ENCODE measurements at regions not wholly inside any gene's neighbourhood (a gene's known extent, or its start where the extent isn't known, plus 50 kb on each side); places are given as distances from the start of the nearest gene placed in this dataset.
"Not testable (repeated sequence)": the region's sequence is repeated elsewhere in the genome, so short reads cannot be mapped to it uniquely, and the experiment has no call there.

- DNase-seq (ENCODE audit: extremely low read depth in 1 of 11, low read depth in 9 of 11, low spot score in 4 of 11): no peak
Measured at GRCh38 chr3:33954956-33955355, 156.5 kb downstream of the PDCD6IP start.

DNA sequence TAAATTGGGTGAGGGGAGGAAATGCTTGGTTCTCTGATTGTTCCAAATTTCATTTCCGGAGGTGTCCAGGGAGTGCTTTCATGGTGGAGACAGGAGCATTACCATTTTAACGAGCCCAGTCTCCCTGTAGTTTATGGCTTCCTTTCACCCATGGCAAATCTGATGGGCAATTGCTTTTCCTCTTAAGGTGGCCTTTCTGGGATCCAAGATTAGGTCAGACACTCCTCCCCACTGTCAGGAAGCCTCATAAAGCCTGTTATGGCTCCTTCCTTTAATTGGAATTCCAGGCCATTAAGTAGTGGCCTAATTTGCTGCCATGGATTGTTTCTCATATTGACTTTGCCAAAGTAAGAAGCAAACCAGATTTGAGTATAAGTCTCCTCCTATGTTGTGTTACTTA, 157.8 kb downstream of the PDCD6IP start:
- peak in 6 of 11 donors; percentile 11 to 54 (median 36) for DNase-seq (ENCODE audit: extremely low read depth in 1 of 11, low read depth in 9 of 11, low spot score in 4 of 11)

DNA sequence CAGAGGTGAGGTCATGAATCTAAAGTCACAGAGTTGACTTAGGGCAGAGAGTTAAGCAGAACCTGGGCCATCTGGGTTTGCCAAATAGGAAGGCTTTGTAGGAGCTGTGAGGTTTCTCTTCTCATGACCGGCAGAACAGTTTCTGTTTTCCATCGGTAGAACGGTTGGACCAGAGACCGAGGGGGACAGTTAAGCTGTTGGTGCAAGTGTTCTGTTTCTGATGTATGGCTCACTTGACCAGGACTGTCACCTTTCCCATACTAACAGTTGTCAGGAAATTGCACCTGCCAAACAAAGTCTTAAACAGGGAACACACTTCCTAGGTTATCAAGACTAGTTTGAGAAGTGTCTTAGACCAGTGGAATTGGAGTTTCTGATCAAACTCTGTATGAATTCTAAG, 158.3 kb downstream of the PDCD6IP start:
- DNase-seq (ENCODE audit: extremely low read depth in 1 of 11, low read depth in 9 of 11, low spot score in 4 of 11): peak in 1 of 11 donors; percentile 25

DNA sequence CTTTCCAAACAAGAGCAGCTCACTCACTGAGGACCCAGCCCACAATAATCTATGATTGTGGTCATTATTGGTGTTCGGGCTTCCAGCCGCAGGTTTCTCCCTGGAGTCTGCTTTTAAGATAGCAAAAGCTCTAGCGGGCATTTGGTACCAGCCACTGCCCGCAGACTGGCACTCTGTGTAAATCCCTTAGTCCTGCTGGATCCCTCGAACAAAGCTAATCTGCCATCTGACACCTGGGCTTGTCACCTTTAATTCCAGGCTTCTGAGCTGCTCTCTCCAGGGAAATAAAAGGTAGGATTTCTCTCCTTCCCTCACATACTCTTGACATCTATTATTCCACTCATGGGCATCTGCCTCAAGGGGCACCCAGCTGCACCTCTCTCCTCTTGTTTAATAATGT, 158.7 kb downstream of the PDCD6IP start:
- no peak for DNase-seq (ENCODE audit: extremely low read depth in 1 of 11, low read depth in 9 of 11, low spot score in 4 of 11)

DNA sequence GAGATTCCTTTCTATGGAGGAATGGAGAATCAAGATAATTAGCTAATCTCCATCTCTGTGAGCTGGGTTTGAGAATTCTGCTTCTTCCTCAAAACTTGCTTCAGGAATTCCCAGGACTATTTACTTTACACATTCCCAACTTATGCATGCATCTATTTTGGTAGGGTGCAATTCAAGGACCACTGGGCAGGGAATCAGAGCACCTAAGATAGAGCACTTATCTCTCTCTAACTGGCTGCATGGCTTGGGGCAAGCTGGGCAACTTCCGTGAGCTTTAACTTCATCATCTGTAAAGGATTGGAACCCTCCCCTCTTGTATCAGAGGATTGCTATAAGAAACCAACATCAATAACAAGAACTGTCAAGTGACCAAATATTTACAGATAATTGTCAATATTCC, 160.2 kb downstream of the PDCD6IP start:
- DNase-seq (ENCODE audit: extremely low read depth in 1 of 11, low read depth in 9 of 11, low spot score in 4 of 11): no peak

DNA sequence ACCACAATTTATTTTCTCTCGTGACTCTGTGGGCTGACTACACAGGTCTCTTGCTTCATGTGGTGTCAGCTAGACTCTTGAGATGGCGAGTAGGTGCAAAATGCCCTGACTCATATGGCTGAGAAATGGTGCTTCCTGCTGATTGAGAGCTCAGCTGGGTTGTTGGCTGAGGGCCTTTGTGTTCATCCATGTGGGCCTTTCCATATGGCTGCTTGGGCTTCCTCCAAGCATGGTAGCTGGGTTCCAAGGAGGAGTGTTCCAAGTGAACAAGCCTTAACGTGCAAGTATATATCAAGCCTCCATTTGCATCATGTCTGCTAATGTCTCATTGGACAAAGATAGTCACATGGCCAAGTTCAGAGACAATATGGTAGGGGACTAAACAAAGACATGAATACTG, 164.0 kb downstream of the PDCD6IP start:
- DNase-seq (ENCODE audit: extremely low read depth in 1 of 11, low read depth in 9 of 11, low spot score in 4 of 11): no peak

DNA sequence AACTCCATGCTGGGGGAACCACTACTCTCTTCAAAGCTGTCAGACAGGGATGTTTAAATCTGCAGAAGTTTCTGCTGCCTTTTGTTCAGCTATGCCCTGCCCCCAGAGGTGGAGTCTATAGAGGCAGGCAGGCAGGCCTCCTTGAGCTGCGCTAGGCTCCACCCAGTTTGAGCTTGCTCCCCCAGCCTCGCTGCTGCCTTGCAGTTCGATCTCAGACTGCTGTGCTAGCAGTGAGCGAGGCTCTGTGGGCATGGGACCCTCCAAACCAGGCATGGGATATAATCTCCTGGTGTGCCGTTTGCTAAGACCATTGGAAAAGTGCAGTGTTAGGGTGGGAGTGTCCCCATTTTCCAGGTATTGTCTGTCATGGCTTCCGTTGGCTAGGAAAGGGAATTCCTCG, 171.8 kb downstream of the PDCD6IP start:
- not testable (repeated sequence) for DNase-seq (ENCODE audit: extremely low read depth in 1 of 11, low read depth in 9 of 11, low spot score in 4 of 11)

DNA sequence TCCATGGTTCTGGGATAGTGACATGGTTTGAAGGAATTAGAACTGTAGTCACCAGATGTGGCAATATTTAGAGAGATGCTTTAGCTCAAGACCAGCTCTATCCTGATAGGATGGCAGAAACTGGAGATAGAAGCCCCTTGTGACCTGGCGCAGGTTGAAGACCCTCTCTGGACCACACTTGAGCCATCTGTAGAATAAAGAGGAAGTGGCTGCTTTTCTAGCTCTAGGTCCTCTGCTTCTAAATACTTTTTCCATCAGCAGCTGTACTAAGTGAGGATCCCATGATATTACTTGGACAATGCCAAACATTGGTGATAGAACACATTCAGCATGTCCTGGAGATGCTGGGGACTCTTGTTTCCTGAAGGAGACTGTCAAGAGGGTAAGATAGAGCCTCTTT, 172.6 kb downstream of the PDCD6IP start:
- no peak for DNase-seq (ENCODE audit: extremely low read depth in 1 of 11, low read depth in 9 of 11, low spot score in 4 of 11)

DNA sequence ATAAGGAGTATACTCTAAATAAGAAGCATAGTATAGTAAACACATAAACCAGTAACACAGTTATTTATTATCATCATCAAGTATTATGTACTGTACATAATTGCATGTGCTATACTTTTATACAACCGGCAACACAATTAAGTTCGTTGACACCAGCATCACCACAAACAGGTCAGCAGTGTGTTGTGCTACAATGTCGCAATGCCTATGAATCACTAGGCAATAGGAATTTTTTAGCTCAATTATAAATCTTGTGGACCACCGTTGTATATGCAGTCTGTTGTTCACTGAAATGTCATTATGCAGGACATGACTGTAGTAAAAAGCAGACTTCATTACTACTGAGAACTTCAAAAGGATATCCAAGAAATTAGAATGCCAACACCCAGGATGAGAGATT, 177.0 kb downstream of the PDCD6IP start:
- DNase-seq (ENCODE audit: extremely low read depth in 1 of 11, low read depth in 9 of 11, low spot score in 4 of 11): no peak

DNA sequence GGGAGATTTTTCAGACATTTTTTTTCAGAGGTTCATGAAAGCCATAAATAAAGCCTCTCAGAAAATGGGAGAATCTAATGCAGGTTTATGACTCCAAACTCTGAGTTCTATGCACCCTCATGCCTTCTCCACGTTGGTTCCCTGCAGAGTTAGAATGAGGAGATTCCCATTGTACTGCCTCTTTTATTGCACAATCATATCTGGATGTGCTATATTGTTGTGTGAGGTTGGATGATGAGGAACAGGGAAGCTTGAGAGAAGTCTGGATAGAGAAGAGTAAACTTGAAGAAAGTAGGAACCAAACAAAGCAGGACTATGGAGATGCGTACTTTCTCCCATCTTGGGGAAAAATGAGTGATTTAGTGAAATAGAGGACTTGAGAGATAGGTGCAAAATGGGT, 178.8 kb downstream of the PDCD6IP start:
- no peak for DNase-seq (ENCODE audit: extremely low read depth in 1 of 11, low read depth in 9 of 11, low spot score in 4 of 11)

- DNase-seq (ENCODE audit: extremely low read depth in 1 of 11, low read depth in 9 of 11, low spot score in 4 of 11): peak in 4 of 11 donors; percentile 20 to 55 (median 22)
Measured at GRCh38 chr3:33980252-33980651, 181.8 kb downstream of the PDCD6IP start.

DNA sequence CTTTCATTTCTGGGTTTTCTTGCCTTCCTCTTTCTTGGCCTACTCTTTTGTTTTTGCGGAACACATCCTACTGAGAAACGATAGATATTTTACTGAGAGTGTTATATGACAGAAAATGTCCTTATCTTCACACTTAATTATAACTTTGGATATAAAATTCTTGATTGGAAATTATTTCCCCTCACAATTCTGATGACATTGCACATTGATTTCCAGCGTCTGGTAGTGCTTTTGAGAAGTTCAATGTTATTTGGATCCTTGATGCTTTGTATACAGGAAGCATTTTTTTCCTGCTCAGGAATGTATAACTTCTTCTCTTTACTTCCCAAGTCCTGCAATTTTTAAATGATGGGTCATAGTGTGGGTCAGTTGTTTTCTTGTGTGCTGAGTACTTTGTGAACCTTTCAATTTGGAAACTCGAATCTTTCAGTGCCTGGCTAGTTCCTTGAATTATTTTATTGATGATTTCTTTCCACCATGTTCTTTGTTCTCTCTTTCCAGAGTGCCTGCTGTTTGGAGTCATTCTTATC, 183.9 kb downstream of the PDCD6IP start:
- DNase-seq (ENCODE audit: extremely low read depth in 1 of 11, low read depth in 9 of 11, low spot score in 4 of 11): no peak

DNA sequence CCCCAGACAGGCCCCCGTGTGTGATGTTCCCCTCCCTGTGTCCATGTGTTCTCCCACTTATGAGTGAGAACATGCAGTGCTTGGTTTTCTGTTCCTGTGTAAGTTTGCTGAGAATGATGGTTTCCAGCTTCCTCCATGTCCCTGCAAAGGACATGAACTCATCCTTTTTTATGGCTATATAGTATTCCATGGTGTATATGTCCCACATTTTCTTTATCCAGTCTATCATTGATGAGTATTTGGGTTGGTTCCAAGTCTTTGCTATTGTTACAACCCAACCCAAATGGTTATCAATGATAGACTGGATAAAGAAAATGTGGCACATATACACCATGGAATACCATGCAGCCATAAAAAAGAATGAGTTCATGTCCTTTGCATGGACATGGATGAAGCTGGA, 184.5 kb downstream of the PDCD6IP start:
- not testable (repeated sequence) for DNase-seq (ENCODE audit: extremely low read depth in 1 of 11, low read depth in 9 of 11, low spot score in 4 of 11)

DNA sequence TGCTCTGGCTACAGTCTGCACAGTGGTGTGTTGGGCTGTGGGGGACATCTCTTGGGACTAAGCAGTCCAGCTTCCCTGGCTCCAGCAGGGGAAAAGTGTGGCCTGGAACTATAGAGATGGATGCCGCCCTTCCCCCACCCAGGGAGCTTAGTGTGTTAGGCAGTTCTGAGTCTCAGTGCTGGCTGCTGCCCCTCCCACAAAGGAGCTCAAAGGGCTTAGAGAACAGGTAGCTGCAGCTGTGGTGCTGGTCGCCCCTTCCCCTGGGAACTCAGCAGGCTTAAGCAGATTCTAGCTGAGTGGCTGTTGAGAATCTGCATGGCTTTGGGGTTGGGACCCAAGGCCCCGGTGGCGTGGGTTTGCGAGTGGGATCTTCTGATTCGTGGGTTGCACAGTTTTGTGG, 190.8 kb downstream of the PDCD6IP start:
- DNase-seq (ENCODE audit: extremely low read depth in 1 of 11, low read depth in 9 of 11, low spot score in 4 of 11): no peak

GRCh38 chr3:33991673-33992072, 193.2 kb downstream of the PDCD6IP start:
- DNase-seq (ENCODE audit: extremely low read depth in 1 of 11, low read depth in 9 of 11, low spot score in 4 of 11): no peak

- no peak for DNase-seq (ENCODE audit: extremely low read depth in 1 of 11, low read depth in 9 of 11, low spot score in 4 of 11)
Measured at GRCh38 chr3:33993631-33994030, 195.2 kb downstream of the PDCD6IP start.

GRCh38 chr3:33994568-33994967, 196.1 kb downstream of the PDCD6IP start:
- no peak for DNase-seq (ENCODE audit: extremely low read depth in 1 of 11, low read depth in 9 of 11, low spot score in 4 of 11)

- no peak for DNase-seq (ENCODE audit: extremely low read depth in 1 of 11, low read depth in 9 of 11, low spot score in 4 of 11)
Measured at GRCh38 chr3:34000301-34000700, 201.9 kb downstream of the PDCD6IP start.

DNA sequence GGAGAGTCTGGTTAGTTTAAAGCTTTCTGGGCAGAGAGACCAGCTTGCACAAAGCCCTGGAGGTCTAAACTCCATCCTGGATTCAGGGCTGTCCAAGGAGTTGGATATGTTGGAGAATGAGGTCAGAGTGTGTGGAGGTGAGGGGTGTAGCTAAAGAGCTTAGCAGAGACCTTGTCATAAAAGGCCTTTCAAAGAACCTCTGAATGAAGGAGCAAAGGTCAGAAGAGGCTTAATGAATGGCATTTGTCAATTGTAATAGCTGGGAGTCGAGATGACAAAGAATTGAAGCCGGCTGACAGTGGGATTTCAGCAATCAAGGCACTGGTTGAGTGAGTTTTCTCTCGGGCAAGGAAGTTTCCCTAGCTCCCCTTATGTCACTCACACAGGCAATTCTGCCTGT, 202.6 kb downstream of the PDCD6IP start:
- no peak for DNase-seq (ENCODE audit: extremely low read depth in 1 of 11, low read depth in 9 of 11, low spot score in 4 of 11)

DNA sequence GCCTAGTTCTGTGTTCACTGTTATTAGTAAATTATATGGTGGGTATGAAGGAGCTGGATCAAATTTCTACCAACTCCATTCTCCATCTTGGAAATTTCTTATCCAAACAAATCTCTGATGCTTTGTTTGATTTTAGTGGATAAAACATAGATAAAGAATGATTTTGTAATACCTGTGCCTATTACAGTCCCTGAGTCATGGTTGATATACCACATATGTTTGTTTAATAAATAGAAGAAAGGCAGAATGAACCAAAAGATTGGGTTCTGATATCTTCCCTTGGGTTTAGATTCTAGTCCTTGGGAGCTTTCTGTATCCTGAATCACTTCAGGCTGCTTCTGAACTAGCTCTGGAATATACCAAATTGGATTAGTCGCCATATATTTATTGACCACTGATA, 203.6 kb downstream of the PDCD6IP start:
- no peak for DNase-seq (ENCODE audit: extremely low read depth in 1 of 11, low read depth in 9 of 11, low spot score in 4 of 11)

- no peak for DNase-seq (ENCODE audit: extremely low read depth in 1 of 11, low read depth in 9 of 11, low spot score in 4 of 11)
Measured at GRCh38 chr3:34002569-34003100, 204.2 kb downstream of the PDCD6IP start.

DNA sequence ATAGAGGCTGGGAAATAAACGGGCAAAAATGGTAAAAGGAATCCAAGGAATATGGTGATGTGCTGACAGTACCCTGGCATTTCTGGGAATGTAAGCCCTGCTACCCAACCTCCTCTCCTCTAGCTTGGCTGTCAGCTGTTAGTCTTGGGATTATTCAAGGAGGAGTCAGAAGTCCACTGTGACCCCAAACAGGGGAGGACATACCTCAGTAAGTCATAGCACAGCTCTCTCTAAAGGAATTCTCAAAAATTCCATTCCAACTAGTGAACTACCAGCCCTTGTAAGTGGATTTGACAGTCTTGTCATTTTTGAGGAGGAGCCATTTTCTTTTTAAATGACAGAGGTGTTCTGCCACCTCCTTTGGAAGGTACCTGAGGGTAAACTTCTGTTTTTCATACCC, 207.5 kb downstream of the PDCD6IP start:
- no peak for DNase-seq (ENCODE audit: extremely low read depth in 1 of 11, low read depth in 9 of 11, low spot score in 4 of 11)

Measured in renal cortex interstitium (tissue), 11 donors.